NCI-H1417 (cell line): ENCODE measurements at regions not wholly inside any gene's neighbourhood (a gene's known extent, or its start where the extent isn't known, plus 50 kb on each side); places are given as distances from the start of the nearest gene placed in this dataset.

Experiments used
- DNase-seq, 3 experiments: peaks; one replicate each; lab custom pipeline; 2025; lab: John Stamatoyannopoulos, UW

DNA sequence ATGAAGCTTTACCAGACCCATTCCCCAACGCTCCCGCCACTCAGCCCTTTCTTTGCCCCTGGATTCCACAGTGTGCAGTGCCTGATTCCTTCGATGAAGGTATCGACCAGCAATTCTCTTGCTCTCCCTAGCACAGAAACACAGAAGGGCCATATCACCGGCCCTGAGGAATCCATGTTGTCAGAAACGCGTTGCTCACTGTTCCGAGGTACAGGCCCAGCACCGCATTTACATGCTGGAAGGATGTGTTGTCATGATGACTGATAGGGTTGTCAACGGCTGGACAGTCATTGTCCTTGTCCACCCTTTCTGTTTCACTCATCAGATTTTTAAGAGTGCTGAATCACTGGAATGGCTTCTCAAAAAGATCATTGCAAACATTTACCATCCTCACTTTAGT lies 57.2 kb upstream of the GPR6 start:
- no peak for DNase-seq

DNA sequence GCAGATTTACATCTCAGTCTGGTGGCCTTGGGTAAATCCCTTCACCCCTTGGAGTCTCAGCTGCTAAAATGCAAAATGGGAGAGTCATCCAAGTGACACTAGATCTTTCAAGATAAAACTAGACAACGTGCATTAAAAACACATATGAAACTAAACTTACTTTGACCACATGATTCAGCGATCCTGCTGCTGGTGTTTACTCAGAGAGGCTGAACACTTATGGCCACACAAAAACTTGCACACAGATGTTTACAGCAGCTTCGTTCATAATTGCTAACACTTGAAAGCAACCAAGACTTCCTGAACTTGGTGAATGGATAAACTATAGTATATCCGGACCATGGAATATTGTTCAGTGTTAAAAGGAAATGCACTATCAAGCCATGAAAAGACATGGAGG lies 55.3 kb upstream of the GPR6 start:
- DNase-seq: no peak

DNA sequence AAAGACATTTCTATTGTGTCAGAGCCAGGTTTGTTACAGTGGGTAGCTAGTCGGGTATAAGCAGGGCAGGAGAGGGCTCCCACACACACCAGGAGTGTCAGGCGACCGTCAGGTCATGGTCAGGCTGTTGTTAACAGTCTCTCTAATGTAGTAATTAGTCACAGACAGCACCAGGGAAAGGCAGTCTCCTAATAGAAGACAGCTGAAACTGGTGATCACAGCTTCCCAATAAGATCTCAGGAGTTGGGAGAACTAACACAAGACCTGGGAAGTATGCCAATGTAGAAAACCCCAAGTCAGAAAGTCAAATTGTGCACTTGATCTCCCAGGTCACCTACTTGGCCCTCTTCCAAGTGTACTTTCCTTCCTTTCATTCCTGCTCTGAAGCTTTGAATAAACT lies 53.0 kb upstream of the GPR6 start:
- no peak for DNase-seq

DNA sequence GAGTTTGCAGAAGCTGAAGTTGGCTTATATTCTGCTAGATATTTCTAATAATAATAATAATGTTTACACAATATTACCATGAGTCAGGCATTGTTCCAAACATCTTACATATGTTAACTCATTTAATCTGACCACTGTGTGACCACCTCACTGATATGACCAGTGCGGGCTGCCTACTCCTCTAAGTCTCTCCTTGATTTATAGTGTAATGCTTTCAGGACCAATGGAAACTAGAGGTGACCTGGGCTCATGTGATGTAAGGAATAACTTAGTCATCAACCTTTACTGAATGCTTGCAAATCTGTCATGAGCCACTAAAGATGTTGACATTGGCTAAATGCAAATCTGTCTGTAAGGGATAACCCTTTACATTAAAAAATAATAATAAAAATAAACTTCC lies 51.1 kb upstream of the GPR6 start:
- no peak for DNase-seq
